T-helper 22 cell (primary cell): ENCODE measurements at regions not wholly inside any gene's neighbourhood (a gene's known extent, or its start where the extent isn't known, plus 50 kb on each side); places are given as distances from the start of the nearest gene placed in this dataset.

Source experiments
- DNase-seq: peaks from one replicate; pipeline ENCODE4 v3.0.0-alpha.2; 2020; ENCODE audit warnings: low read depth

GRCh38 chr5:158159621-158160020, 300.7 kb upstream of the CLINT1 start:
- no peak for DNase-seq

GRCh38 chr5:158155811-158156505, 297.0 kb upstream of the CLINT1 start:
- DNase-seq: no peak

GRCh38 chr5:158155067-158155466, 296.1 kb upstream of the CLINT1 start:
- DNase-seq: no peak

GRCh38 chr5:158154226-158155005, 295.5 kb upstream of the CLINT1 start:
- no peak for DNase-seq

- no peak for DNase-seq
These were observed 294.6 kb upstream of the CLINT1 start for GRCh38 chr5:158153508-158153907.

- DNase-seq: no peak
These were observed 293.2 kb upstream of the CLINT1 start for GRCh38 chr5:158152136-158152535.

GRCh38 chr5:158147227-158147626, 288.3 kb upstream of the CLINT1 start:
- no peak for DNase-seq

GRCh38 chr5:158145827-158146226, 286.9 kb upstream of the CLINT1 start:
- DNase-seq: no peak

GRCh38 chr5:158143081-158143480, 284.1 kb upstream of the CLINT1 start:
- DNase-seq: no peak

- DNase-seq: no peak
These were observed 283.2 kb upstream of the CLINT1 start for GRCh38 chr5:158142156-158142555.

- no peak for DNase-seq
These were observed 281.3 kb upstream of the CLINT1 start for GRCh38 chr5:158140120-158140731.

- no peak for DNase-seq
These were observed 280.2 kb upstream of the CLINT1 start for GRCh38 chr5:158139161-158139560.

GRCh38 chr5:158135682-158136179, 276.8 kb upstream of the CLINT1 start:
- DNase-seq: no peak

GRCh38 chr5:158133369-158133768, 274.4 kb upstream of the CLINT1 start:
- no peak for DNase-seq

GRCh38 chr5:158127536-158127935, 268.6 kb upstream of the CLINT1 start:
- DNase-seq: no peak

- no peak for DNase-seq
These were observed 267.8 kb upstream of the CLINT1 start for GRCh38 chr5:158126442-158127405.

GRCh38 chr5:158124606-158125316, 265.8 kb upstream of the CLINT1 start:
- no peak for DNase-seq

- no peak for DNase-seq
These were observed 264.6 kb upstream of the CLINT1 start for GRCh38 chr5:158123595-158123994.

- DNase-seq: no peak
These were observed 262.7 kb upstream of the CLINT1 start for GRCh38 chr5:158121678-158122077.

GRCh38 chr5:158120760-158121159, 261.8 kb upstream of the CLINT1 start:
- no peak for DNase-seq
